ENCODE measurements at regions not wholly inside any gene's neighbourhood (a gene's known extent, or its start where the extent isn't known, plus 50 kb on each side); places are given as distances from the start of the nearest gene placed in this dataset.
"Not testable (repeated sequence)": the region's sequence is repeated elsewhere in the genome, so short reads cannot be mapped to it uniquely, and the experiment has no call there.

DNA sequence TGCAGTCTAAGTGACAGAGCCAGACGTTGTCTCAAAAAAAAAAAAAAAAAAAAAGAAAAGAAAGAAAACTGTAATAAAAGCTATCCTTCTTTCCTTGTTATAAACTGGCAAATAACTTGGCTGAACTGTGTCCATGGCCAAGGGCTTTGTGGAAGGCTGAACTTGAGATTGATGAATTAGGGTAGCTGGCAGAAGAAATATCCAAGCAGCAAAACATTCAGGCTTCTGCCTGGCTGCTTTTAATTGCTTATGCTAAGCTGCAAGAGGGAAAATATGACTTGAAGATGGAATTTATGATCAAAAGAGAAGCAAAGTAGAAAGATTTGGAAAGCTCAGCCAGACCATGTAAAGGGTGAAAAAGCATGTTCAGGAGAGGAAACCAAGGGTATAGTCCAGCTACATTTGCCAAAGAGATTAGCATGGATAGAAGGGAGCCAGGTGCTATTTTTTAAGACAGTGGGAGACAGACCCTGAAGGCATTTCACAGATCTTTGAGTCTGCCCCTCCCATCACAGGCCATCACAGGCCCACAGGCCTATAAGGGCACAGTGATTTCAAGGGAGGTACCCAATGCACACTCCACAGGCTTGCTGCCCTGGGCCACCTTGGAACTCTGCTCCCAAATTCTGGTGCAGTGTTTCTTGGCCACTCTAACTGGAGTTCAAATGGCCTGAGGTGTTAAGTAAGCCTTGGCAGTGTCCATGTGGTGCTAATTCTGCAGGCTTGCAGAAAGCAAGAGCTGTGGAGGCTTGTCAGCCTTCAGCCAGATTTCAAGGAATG is 226.0 kb downstream of the AEBP2 start:
- DNase-seq (ENCODE audit: low read depth in 2 of 3, low spot score in 2 of 3), result no peak

DNA sequence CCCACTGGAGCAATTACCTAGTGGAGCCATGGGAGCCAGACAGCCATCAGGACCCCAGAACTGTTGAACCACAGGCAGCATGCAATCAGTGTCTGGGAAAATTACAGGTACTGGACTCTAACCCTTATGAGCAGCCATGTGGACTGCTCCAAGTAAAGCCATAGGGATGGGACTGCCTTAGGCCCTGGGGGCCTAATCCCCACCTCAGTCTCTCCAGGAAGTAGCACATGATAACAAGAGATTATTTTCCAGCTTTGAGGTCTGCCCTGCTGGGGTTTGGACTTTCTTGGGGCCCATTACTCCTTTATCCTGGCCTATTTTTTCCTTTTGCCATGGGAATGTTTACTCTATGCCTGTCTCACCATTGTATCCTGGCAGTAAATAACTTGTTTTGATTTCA is 226.8 kb downstream of the AEBP2 start:
- DNase-seq (ENCODE audit: low read depth in 2 of 3, low spot score in 2 of 3), result no peak

DNA sequence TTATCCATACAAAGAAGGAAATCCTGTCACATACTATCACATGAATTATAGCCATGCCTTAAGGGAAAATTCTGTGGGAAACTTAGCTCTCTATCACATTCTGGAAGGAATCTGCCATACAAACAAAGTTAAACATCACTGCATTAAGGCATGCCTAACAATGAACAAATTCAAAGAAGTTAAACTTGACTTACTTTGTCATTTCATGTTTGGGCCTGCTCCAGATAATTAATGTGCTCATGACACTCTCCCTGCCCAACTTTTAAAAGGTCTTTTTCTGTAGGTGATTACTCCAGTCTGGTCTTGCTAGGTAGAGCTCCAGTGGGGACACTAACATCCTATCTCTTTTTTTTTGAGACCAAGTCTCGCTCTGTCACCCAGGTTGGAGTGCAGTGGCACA is 230.5 kb downstream of the AEBP2 start:
- no peak for DNase-seq (ENCODE audit: low read depth in 2 of 3, low spot score in 2 of 3)

DNA sequence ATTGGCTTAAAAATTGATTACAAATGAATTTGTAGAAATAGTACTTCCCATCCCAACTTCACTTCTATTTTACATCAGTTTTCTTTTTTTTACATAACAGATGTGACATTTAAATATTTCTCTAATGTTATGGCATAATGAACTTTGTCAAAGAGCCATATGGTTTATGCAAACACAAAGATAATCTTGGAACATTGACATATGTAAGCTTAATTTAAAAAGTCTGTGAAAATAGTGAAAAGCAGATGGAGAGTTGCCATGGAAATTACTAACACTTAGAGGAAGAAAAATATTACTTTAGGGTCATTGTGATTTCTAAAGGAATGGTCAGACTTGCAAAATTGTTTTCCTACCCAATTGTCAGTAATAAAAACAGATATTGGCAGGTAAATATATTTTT is 232.4 kb downstream of the AEBP2 start:
- DNase-seq (ENCODE audit: low read depth in 2 of 3, low spot score in 2 of 3), result no peak

DNA sequence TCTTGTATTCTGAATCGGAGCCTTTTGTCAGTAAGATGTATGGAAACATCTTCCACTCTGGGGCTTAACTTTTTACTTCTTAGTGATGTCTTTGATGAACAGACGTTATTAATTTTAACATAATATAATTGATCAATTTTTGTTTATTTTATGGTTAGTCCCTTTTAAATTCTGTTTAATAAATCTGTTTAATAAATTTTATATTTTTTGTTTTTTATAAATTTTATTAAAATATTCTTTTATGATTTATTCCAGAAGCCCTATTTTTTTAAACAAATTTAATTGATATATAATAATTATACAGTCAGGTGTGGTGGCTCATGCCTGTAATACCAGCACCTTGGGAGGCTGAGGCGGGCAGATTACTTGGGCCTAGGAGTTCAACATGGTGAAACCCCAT is 235.1 kb downstream of the AEBP2 start:
- no peak for DNase-seq (ENCODE audit: low read depth in 2 of 3, low spot score in 2 of 3)

DNA sequence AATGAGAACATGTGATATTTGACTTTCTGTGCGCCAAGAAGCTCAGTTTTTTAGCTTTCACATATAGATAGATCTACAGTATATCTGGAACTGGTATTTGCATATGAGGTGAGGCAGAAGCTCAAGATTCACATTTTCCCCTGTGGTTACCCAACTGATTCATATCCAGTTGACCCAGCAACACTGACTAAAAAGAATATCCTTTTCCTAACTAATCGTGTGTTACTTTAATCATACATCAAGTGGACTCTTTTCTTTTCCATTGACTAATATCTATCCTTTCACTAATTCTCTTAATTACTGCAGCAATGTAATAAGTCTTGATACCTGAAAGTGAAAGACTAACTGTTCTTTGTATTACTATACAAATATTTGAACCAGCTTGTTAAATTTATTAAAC is 236.1 kb downstream of the AEBP2 start:
- DNase-seq (ENCODE audit: low read depth in 2 of 3, low spot score in 2 of 3), result no peak

DNA sequence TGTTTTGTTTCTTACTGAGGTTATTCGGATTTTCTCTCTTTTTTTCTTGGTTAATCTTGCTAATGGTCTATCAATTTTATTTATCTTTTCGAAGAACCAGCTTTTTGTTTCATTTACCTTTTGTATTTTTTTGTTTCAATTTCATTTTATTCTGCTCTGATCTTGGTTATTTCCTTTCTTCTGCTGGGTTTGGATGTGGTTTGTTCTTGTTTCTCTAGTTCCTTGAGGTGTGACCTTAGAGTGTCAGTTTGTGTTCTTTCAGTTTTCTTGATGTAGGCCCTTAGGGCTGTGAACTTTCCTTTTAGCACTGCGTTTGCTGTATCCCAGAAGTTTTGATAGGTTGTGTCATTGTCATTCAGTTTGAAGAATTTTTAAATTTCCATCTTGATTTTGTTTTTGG is 239.2 kb downstream of the AEBP2 start:
- not testable (repeated sequence) for DNase-seq (ENCODE audit: low read depth in 2 of 3, low spot score in 2 of 3)

DNA sequence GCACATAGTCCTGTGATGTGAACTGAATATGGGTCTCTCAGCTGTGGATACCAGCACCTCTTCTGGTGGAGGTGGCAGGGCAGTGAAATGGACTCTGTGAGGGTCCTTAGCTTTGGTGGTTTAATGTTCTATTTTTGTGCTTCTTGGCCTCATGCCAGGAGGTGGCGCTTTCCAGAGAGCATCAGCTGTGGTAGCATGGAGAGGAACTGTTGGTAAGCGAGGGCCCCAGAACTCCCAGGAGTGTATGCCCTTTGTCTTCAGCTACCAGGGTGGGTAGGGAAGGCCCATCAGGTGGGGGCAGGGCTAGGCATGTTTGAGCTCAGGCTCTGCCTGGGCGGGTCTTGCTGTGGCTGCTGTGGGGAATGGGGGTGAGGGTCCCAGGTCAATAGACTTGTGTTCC is 241.7 kb downstream of the AEBP2 start:
- DNase-seq (ENCODE audit: low read depth in 2 of 3, low spot score in 2 of 3), result no peak

DNA sequence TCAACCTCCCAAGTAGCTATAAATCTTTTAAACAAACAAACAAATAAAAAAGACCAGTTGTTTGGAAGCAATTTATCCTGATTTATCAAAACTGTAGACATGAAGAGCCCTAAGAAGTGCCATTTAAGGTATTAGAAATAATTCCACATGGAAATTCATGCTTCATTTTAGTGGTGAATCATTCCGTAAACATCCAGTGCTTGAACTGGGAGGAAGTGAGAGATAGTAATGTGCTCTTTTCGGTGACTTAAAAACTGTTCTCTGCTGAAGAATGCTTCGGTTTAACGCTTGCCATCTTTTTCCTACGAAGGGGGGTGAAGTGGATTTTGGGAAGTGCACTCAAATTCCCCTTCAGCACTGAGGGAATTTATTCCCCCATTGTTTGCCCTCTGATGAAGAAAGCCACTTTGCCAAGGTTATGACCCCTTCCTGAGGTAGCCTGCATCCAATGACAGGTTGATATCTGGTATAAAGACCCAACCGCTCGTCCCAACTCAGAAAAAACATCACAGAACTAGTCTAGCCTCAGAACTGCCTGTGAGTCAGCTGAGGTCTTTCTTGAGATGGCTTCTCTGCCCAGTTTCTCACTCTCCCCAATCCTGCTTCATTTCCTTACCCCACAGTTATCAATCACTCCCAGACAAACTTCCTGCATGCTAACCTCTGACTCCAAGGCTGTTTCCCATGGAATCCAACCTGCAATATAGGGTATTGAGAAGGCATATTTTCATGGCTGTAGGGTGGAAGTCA is 244.1 kb downstream of the AEBP2 start:
- DNase-seq (ENCODE audit: low read depth in 2 of 3, low spot score in 2 of 3), result no peak

DNA sequence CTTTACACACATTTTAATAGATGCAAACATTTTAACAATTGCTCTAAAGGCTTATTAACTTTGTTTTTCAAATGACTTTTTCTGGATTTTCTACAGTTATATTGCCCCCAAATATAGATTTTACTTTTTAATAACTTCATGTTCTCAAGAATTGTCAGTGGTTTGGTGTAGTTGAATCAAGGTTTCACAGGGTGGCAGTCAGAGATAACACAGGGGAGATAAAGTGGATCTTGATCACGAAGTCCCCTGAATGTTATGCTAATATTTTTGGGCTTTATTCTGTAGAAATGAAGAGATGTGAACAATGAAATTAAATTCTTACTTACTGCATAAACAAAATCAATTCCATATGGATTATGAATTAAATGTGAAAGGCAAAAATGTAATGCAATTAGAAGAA is 248.1 kb downstream of the AEBP2 start:
- no peak for DNase-seq (ENCODE audit: low read depth in 2 of 3, low spot score in 2 of 3)

DNA sequence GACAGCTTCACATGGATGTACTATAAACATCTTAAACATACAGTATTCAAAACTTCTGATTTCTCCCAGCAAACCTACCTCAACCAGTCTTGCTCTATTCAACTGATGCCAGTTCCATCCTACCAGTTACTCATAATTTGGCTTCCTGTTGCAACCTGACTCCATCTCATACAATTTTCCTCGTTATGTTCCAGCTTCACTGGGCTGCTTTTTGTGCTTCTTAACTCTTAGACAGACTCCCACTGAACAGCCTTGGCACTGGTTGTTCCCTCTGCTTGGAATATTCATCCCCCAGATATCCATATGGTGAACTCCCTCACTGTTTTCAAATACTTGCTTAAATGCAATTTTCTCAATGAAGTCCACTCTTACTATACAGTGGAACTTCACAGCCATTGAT is 249.2 kb downstream of the AEBP2 start:
- DNase-seq (ENCODE audit: low read depth in 2 of 3, low spot score in 2 of 3), result no peak

DNA sequence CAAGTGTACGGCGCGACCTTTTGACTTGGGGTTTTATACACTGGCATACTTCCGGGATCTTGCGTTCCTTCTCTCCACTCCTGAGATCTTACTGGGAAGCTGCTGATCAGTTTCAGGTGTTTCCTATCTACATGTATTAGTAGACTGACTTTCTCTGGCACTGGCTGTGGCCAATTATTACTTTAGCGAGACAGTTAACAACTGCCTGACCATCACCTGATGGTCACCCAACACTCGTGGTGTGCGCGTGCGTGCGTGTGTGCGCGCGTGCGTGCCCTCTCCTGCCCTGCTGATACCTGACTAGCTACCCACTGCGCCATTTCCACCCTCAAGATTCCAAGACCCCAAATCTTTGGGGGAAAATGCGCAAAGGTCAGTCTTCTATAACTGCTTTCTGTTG is 249.9 kb downstream of the AEBP2 start:
- DNase-seq (ENCODE audit: low read depth in 2 of 3, low spot score in 2 of 3), result no peak

DNA sequence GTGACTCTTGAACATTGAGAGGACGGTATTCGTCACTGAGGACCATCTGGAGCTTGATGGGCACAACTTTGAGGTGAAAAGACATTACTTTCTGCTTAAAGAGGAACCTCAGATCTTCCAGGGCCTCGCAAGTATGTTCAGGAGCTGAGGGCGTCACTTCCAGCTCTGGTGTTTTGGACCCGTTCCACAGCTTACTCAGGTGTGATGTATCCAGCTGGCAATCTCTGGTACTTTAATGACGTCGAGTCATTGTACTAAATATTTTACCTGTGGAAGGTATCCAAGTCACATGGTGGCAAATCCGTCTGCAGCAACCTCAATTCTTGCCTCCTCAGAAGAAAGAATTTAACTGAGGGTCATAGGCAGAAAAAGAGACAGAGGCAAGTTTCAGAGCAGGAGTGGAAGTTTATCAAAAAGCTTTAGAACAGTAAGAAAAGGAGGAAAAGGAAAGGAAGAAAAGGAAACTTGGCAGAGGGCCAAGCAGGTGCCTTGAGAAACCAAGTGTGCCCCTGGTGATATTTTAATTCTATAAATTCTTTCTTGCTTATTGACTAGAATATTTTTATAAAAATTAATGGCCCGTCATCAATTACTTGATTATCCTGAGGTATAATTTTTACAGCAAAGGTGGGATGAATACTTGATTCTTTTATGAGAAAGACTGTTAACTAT is 250.6 kb downstream of the AEBP2 start:
- no peak for DNase-seq (ENCODE audit: low read depth in 2 of 3, low spot score in 2 of 3)

DNA sequence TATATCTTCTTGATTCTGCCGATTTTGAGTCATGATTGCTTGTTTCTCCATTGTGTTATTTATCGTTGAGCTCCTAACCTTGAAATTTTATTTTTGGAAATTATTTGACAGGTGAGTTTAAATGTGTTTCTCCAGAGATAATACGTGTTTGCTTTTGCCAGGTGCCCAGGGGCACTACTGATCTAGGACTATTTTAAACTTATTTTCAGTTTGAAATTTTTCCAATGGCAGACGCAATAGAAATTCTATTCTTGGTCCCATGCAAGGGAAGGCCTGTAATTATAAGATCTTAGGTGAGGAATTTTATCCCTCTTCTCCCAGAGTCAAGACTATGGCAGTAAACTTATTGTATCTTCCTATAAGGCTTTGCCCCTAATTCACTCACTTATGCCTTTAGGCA is 252.8 kb downstream of the AEBP2 start:
- DNase-seq (ENCODE audit: low read depth in 2 of 3, low spot score in 2 of 3), result no peak

DNA sequence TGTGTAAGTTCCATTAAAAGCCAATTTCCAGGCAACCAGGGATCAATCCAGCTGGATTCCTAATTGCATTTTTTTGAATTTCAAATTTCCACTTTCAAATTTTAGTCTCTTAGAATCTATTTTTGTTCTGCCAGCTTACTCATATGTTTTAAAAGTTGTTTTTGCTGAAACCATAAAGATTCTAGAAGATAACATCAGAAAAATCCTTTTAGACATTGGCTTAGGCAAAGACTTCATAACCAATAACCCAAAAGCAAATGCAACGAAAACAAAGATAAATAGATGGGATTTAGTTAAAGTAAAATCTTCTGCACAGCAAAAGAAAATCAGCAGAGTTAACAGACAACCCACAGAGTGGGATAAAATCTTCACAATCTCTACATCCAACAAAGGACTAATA is 253.3 kb downstream of the AEBP2 start:
- DNase-seq (ENCODE audit: low read depth in 2 of 3, low spot score in 2 of 3), result no peak

DNA sequence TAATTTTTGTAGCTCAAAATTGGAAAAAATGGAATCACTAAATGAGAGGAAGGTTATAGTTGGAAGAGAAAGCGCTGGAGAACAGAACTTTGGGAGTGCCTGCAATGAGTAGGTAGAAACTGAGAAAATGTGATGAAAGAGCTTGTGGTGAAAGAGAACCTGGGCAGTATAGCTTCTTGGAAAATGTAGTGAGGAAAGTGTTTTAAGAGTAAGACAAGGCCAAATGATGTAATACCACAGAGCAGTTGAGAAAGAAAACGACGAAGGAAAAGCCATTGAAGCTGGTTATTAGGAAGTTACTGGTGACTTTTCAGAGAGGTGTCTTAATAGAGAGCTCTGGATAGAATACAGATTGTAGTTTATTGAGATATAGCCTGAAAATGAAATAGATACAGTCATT is 255.3 kb downstream of the AEBP2 start:
- no peak for DNase-seq (ENCODE audit: low read depth in 2 of 3, low spot score in 2 of 3)

DNA sequence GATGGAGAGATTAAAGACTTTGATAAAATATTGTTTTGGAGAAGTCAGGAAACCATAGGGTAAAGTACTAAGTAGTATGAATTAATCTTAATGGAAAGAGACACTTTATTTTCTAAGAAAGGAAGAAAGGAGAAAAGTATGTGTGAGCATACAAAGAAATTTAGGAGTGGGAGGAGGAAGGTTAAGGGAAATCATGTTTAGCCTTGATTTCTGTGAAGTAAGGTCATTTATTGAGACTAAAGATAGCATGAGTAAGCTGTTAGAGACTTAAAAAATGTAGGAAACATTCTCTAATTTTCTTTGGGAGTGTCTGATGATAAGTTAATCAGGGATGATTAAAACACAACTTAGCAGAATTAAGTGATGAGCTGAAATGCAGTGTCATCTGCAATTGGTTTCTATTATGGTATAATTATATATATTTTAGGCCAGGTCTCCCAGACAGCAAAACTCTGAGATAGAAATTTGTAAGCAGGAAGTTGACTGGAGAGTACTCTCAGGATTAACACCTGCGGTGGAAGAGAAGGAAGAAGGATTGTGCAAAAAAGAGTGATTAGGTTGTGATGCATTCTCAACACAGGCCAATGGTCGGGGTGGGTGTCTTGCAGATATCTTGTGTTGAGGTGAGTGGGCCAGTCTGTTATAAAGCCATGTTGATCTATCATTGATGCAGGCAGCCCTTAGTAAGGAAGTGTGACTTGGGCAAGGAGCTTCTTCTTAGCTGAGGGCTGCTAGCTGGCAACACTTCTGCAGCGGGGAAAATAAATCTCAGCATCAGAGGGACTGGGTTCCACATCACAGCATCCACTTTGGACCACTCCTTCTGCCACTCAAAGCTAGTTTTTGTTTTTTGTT is 256.2 kb downstream of the AEBP2 start:
- DNase-seq (ENCODE audit: low read depth in 2 of 3, low spot score in 2 of 3), result no peak

DNA sequence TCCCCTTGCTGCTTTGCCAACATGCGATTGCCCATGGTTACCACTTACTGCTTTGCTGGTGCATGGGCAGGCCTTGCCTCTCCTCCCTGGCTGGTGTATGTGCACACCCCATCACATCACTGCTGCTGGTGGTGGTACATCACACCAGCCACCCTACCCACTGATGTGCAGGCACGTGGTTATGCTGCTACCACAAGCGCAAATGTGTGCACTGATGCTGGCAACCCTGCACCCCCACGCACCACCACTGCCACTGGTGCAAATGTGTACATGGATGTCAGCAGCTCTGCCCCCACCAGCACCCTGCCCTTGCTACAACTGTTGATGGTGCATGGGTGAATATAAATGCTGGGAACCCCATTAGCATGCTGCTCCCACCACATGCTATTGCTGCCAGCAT is 261.7 kb downstream of the AEBP2 start:
- no peak for DNase-seq (ENCODE audit: low read depth in 2 of 3, low spot score in 2 of 3)

DNA sequence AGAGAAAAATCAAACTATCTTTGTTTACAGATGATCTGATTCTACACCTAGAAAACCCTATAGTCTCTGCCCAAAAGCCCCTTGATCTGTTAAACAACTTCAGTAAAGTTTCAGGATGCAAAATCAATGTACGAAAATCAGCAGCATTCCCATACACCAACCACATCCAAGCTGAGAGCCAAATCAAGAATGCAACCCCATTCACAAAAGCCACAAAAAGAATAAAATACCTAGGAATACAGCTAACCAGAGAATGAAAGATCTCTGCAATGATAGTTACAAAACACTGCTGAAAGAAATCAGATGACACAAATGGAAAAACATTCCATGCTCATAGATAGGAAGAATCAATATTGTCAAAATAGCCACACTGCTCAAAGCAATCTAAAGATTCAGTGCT is 265.7 kb downstream of the AEBP2 start:
- DNase-seq (ENCODE audit: low read depth in 2 of 3, low spot score in 2 of 3), result no peak

DNA sequence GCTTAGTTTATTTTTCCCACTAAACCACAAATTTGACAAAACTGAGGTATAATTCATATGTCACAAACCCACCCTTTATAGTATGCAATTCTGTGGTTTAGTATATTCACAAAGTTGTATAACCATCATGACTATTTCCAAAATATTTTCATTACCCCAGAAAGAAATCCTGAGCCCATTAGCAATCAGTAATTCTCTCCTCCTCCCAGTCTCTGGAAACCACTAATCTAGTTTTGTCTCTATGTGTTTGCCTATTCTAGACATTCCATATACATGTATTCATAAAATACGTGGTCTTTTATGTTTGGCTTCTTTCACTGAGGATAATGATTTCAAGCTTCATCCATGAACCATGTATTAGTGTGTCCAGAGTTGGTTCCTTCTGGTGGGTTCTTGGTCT is 267.6 kb downstream of the AEBP2 start:
- no peak for DNase-seq (ENCODE audit: low read depth in 2 of 3, low spot score in 2 of 3)

DNA sequence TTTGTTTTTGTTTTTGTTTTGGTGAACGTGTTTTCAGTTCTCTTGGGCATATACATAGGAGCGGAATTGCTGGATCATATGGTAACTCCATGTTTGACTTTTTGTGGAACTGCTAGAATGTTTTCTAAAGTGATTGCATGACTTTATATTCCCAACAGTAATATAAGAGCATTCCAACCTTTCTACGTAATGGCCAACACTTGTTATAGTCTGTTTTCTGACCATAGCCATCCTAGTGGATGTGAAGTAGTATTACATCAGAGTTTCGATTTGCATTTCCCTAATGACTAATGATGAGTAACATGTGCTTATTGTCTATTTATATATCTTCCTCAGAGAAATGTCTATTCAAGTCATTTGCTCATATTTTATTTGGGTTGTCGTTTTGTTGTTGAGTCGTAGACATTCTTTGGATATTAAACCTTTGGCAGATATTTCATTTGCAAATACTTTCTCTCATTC is 268.7 kb downstream of the AEBP2 start:
- DNase-seq (ENCODE audit: low read depth in 2 of 3, low spot score in 2 of 3), result no peak

Measured in hematopoietic multipotent progenitor cell (in vitro differentiated cells).